ENCODE measurements at regions not wholly inside any gene's neighbourhood (a gene's known extent, or its start where the extent isn't known, plus 50 kb on each side); places are given as distances from the start of the nearest gene placed in this dataset.

GRCh38 chr3:22334996-22335395 is 584.0 kb upstream of the ZNF385D start:
- Histone ChIP-seq H3K27me3 (ENCODE audit: control insufficient read depth, insufficient read depth, low read length) (no peaks in the 10 kb centered on the region), H3K27ac (ENCODE audit: low read length) (no peak overlapping the region), H3K36me3 (ENCODE audit: control insufficient read depth, insufficient read depth, low read length) (no peaks in the 10 kb centered on the region), H3K9me3 (ENCODE audit: control insufficient read depth, insufficient read depth, low read length) (no peaks in the 10 kb centered on the region), H3K4me1 (ENCODE audit: control insufficient read depth, insufficient read depth, low read length) (no peaks in the 10 kb centered on the region), H3K4me3 (ENCODE audit: low read length) (no peak overlapping the region)
- Mint-ChIP-seq H3K36me3 (no peaks in the 10 kb centered on the region), H3K4me1 (no peaks in the 10 kb centered on the region), H3K27ac (no peak overlapping the region), H3K9me3 (peaks cover 2 to 18% of the 10 kb centered on the region in 2 donors), H3K4me3 (no peak overlapping the region), H3K27me3 (ENCODE audit: low read depth in 2 of 2) (no peaks in the 10 kb centered on the region)
- ATAC-seq (no peak), DNase-seq (no peak)
- no CpG with 5 or more reads among the region's 1 CpG for WGBS (ENCODE audit: insufficient coverage)
- TF ChIP-seq, protein P1, sequence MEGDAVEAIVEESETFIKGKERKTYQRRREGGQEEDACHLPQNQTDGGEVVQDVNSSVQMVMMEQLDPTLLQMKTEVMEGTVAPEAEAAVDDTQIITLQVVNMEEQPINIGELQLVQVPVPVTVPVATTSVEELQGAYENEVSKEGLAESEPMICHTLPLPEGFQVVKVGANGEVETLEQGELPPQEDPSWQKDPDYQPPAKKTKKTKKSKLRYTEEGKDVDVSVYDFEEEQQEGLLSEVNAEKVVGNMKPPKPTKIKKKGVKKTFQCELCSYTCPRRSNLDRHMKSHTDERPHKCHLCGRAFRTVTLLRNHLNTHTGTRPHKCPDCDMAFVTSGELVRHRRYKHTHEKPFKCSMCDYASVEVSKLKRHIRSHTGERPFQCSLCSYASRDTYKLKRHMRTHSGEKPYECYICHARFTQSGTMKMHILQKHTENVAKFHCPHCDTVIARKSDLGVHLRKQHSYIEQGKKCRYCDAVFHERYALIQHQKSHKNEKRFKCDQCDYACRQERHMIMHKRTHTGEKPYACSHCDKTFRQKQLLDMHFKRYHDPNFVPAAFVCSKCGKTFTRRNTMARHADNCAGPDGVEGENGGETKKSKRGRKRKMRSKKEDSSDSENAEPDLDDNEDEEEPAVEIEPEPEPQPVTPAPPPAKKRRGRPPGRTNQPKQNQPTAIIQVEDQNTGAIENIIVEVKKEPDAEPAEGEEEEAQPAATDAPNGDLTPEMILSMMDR (IDR thresholded peaks at IDR 0.05) = no peak
- intact Hi-C loops (cut with micrococcal nuclease) = no loop called here

GRCh38 chr3:22349215-22349851 is 598.3 kb upstream of the ZNF385D start:
- no peaks in the 10 kb centered on the region for H3K36me3 Mint-ChIP-seq
- Histone ChIP-seq H3K9me3 (ENCODE audit: control insufficient read depth, insufficient read depth, low read length) (no peaks in the 10 kb centered on the region), H3K4me3 (ENCODE audit: low read length) (no peak overlapping the region), H3K36me3 (ENCODE audit: control insufficient read depth, insufficient read depth, low read length) (no peaks in the 10 kb centered on the region), H3K4me1 (ENCODE audit: control insufficient read depth, insufficient read depth, low read length) (no peaks in the 10 kb centered on the region), H3K27me3 (ENCODE audit: control insufficient read depth, insufficient read depth, low read length) (no peaks in the 10 kb centered on the region), H3K27ac (ENCODE audit: low read length) (no peak overlapping the region)
- no peak overlapping the region for H3K27ac Mint-ChIP-seq
- H3K27me3 Mint-ChIP-seq (ENCODE audit: low read depth in 2 of 2) = no peaks in the 10 kb centered on the region
- intact Hi-C loops (cut with micrococcal nuclease) = no loop called here
- TF ChIP-seq, protein P1 (IDR thresholded peaks at IDR 0.05) = no peak
- WGBS (ENCODE audit: insufficient coverage) = 80% methylated on average over 1 of the region's 3 CpGs
- no peak for ATAC-seq
- no peak for DNase-seq
- no peaks in the 10 kb centered on the region for H3K4me1 Mint-ChIP-seq
- H3K9me3 Mint-ChIP-seq = peaks cover 9 to 10% of the 10 kb centered on the region in 2 donors
- no peak overlapping the region for H3K4me3 Mint-ChIP-seq

DNA sequence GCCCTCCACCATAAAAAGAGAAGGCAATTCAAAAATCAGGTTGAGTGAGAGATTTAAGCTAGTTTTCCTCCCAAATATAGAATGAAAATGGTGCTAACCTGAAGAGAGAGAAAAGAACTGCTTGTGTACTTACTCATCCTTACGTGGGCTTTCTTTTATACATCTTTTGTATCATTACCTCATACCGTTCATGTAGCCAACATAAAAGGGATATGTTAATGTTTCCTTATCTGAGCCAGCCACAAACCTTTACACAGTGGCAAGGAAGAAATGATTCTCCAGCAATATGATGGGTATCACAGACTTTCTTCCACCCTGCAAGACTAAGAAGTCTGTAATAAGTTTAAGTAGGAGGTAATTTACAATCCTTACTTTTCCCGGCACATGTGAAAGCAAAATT is 600.8 kb upstream of the ZNF385D start:
- H3K4me3 Mint-ChIP-seq = no peak overlapping the region
- Histone ChIP-seq H3K27me3 (ENCODE audit: control insufficient read depth, insufficient read depth, low read length) (no peaks in the 10 kb centered on the region), H3K4me1 (ENCODE audit: control insufficient read depth, insufficient read depth, low read length) (no peaks in the 10 kb centered on the region), H3K36me3 (ENCODE audit: control insufficient read depth, insufficient read depth, low read length) (no peaks in the 10 kb centered on the region), H3K4me3 (ENCODE audit: low read length) (no peak overlapping the region), H3K27ac (ENCODE audit: low read length) (no peak overlapping the region), H3K9me3 (ENCODE audit: control insufficient read depth, insufficient read depth, low read length) (no peaks in the 10 kb centered on the region)
- H3K27ac Mint-ChIP-seq = no peak overlapping the region
- peaks cover 8 to 11% of the 10 kb centered on the region in 2 donors for H3K9me3 Mint-ChIP-seq
- ATAC-seq = no peak
- TF ChIP-seq, protein P1 (IDR thresholded peaks at IDR 0.05) = no peak
- intact Hi-C loops (cut with micrococcal nuclease) = no loop called here
- H3K27me3 Mint-ChIP-seq (ENCODE audit: low read depth in 2 of 2) = no peaks in the 10 kb centered on the region
- no peaks in the 10 kb centered on the region for H3K4me1 Mint-ChIP-seq
- no peak for DNase-seq
- H3K36me3 Mint-ChIP-seq = no peaks in the 10 kb centered on the region
- 75% methylated on average over 2 of the region's 3 CpGs for WGBS (ENCODE audit: insufficient coverage)

DNA sequence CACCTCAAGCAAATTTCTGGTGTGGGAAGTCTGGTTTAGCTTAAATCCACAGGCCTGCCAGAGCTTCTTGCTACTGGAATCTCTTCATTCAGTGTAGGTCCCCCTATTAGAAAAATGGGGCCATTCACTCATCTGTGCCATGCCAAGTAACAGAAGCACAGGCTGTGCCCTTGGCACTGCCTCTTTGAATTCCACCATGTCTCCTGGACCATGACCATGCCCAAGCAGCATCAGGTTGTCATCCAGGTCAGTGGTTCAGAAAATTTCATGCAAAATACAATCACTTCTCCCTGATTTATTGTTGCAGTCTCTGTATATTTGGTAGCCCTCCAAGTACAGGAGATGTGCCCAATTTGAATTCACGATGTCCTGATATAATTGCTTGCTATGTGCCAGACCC is 602.1 kb upstream of the ZNF385D start:
- intact Hi-C loops (cut with micrococcal nuclease) = no loop called here
- Mint-ChIP-seq H3K36me3 (no peaks in the 10 kb centered on the region), H3K27me3 (ENCODE audit: low read depth in 2 of 2) (no peaks in the 10 kb centered on the region), H3K9me3 (peaks cover 7 to 11% of the 10 kb centered on the region in 2 donors), H3K4me3 (no peak overlapping the region), H3K27ac (no peak overlapping the region), H3K4me1 (no peaks in the 10 kb centered on the region)
- Histone ChIP-seq H3K4me1 (ENCODE audit: control insufficient read depth, insufficient read depth, low read length) (no peaks in the 10 kb centered on the region), H3K27me3 (ENCODE audit: control insufficient read depth, insufficient read depth, low read length) (no peaks in the 10 kb centered on the region), H3K27ac (ENCODE audit: low read length) (no peak overlapping the region), H3K9me3 (ENCODE audit: control insufficient read depth, insufficient read depth, low read length) (no peaks in the 10 kb centered on the region), H3K36me3 (ENCODE audit: control insufficient read depth, insufficient read depth, low read length) (no peaks in the 10 kb centered on the region), H3K4me3 (ENCODE audit: low read length) (no peak overlapping the region)
- 83% methylated on average over 1 of the region's 1 CpG for WGBS (ENCODE audit: insufficient coverage)
- DNase-seq = no peak
- TF ChIP-seq, protein P1 (IDR thresholded peaks at IDR 0.05) = no peak
- ATAC-seq = no peak
